ENCODE measurements at regions not wholly inside any gene's neighbourhood (a gene's known extent, or its start where the extent isn't known, plus 50 kb on each side); places are given as distances from the start of the nearest gene placed in this dataset.

GRCh38 chrX:57204306-57204705 lies 67.1 kb upstream of the SPIN2A start:
- no peak for DNase-seq

- DNase-seq = no peak
These were observed 74.6 kb upstream of the FAAH2 start for GRCh38 chrX:57211906-57212305.

GRCh38 chrX:57227691-57228090 lies 58.8 kb upstream of the FAAH2 start:
- DNase-seq = peak in 1 of 5 experiments; percentile 66

- DNase-seq = peak in 1 of 5 experiments; percentile 51
These were observed 53.7 kb upstream of the FAAH2 start for GRCh38 chrX:57232658-57233360.

Data from T-helper 2 cell (primary cell).